ENCODE measurements at regions not wholly inside any gene's neighbourhood (a gene's known extent, or its start where the extent isn't known, plus 50 kb on each side); places are given as distances from the start of the nearest gene placed in this dataset.

DNA sequence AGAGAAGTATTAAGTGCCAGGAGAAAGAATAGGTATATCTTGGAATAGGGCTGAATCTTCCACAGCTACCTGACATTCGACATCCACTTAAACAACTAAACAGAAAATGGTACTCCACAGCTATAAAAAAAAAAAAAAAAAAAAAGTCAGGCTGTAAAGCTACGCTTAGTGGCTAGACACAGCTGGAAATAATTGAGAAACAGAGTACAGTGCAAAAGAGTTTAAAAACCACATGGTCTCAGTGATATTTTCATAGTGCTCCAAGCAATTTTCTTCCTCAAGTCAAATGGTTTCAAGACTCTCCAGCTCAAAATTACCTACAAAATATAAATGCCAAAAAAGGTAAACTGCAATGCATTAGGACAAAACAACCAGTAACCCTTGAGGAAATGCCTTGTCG lies 607.1 kb downstream of the KCNJ2 start:
- H3K4me3 Mint-ChIP-seq, result no peak overlapping the region
- no peaks in the 10 kb centered on the region for H3K4me1 Mint-ChIP-seq
- TF ChIP-seq, protein P1, sequence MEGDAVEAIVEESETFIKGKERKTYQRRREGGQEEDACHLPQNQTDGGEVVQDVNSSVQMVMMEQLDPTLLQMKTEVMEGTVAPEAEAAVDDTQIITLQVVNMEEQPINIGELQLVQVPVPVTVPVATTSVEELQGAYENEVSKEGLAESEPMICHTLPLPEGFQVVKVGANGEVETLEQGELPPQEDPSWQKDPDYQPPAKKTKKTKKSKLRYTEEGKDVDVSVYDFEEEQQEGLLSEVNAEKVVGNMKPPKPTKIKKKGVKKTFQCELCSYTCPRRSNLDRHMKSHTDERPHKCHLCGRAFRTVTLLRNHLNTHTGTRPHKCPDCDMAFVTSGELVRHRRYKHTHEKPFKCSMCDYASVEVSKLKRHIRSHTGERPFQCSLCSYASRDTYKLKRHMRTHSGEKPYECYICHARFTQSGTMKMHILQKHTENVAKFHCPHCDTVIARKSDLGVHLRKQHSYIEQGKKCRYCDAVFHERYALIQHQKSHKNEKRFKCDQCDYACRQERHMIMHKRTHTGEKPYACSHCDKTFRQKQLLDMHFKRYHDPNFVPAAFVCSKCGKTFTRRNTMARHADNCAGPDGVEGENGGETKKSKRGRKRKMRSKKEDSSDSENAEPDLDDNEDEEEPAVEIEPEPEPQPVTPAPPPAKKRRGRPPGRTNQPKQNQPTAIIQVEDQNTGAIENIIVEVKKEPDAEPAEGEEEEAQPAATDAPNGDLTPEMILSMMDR (IDR thresholded peaks at IDR 0.05; ENCODE audit: unreplicated experiment), result no peak
- no peaks in the 10 kb centered on the region for H3K27me3 Mint-ChIP-seq (ENCODE audit: low read depth)
- no peaks in the 10 kb centered on the region for H3K36me3 Mint-ChIP-seq
- DNase-seq (ENCODE audit: low spot score in 2 of 2, unreplicated experiment in 2 of 2), result no peak
- H3K9me3 Mint-ChIP-seq, result peaks cover 4% of the 10 kb centered on the region
- no peak overlapping the region for H3K27ac Mint-ChIP-seq

DNA sequence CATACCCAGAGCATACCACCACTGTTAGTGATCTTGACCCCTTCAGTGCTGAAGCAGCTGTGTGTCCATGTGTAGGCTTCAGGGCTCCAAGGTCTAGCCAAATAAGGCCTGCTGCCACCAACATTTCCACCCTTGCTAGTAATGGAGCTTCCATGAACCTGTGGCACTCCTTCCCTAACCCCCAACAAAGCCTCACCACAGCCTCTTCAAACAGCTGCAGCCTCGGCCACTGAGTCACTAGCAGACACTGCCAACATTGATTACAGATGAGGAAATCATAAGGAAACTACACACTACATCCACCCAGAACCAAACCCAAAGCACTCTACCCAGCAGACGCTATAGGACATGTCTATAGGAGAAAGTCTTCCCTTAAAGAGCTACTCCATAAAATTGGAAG lies 610.7 kb downstream of the KCNJ2 start:
- TF ChIP-seq, protein P1 (IDR thresholded peaks at IDR 0.05; ENCODE audit: unreplicated experiment), result no peak
- no peak overlapping the region for H3K27ac Mint-ChIP-seq
- H3K4me3 Mint-ChIP-seq, result no peak overlapping the region
- DNase-seq (ENCODE audit: low spot score in 2 of 2, unreplicated experiment in 2 of 2), result no peak
- H3K27me3 Mint-ChIP-seq (ENCODE audit: low read depth), result no peaks in the 10 kb centered on the region
- H3K36me3 Mint-ChIP-seq, result no peaks in the 10 kb centered on the region
- H3K4me1 Mint-ChIP-seq, result no peaks in the 10 kb centered on the region
- peaks cover 4% of the 10 kb centered on the region for H3K9me3 Mint-ChIP-seq

DNA sequence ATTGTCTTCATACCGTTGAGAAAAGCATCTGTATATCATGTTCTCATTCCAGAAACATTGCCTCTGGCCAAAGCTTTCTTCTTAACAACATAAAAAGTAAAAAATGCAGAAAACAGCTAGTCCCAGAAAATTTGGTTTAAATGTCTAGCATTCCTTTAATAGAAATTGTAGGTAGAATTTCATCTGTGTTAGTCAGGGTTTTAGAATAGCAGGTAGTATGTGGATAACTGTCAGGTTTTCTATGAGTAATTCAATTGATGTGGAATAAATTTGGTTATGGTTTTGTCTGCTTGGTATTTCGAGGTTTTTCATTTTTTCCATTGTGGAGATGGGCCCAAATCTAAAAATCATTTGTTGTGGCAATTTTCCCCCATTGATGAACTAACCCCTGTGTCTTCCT lies 616.7 kb downstream of the KCNJ2 start:
- TF ChIP-seq, protein P1 (IDR thresholded peaks at IDR 0.05; ENCODE audit: unreplicated experiment), result no peak
- Mint-ChIP-seq H3K4me3 (no peak overlapping the region), H3K27ac (no peak overlapping the region), H3K36me3 (no peaks in the 10 kb centered on the region), H3K4me1 (no peaks in the 10 kb centered on the region), H3K27me3 (ENCODE audit: low read depth) (no peaks in the 10 kb centered on the region), H3K9me3 (peaks cover 14% of the 10 kb centered on the region)
- no peak for DNase-seq (ENCODE audit: low spot score in 2 of 2, unreplicated experiment in 2 of 2)

DNA sequence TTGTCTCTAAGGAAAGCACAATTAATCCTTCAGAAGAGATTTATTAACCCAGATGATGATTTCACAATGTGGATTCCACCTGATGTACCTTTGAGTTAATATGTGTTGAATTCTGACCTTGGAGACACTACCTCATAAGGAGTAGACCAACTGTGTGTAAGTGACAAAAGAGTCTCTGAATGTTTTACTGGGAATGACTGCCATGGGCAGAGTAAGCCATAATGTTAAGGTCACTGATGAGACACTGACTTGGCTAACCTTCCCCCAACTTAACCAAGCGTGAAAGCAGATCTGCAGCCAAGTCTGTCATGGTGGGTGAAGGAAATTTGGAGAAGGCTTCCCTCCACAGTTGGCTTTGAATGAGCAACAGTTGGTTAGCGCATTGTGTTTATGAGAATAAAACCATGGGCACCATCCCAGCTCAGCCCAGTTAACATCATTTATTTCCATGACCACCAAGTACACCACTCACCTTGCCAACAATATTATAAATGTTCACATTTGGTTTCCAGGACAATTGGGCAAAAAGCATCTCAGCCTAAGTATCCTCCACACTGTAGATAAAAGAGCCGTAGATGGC lies 618.5 kb downstream of the KCNJ2 start:
- DNase-seq (ENCODE audit: low spot score in 2 of 2, unreplicated experiment in 2 of 2), result no peak
- Mint-ChIP-seq H3K4me3 (no peak overlapping the region), H3K27me3 (ENCODE audit: low read depth) (no peaks in the 10 kb centered on the region), H3K4me1 (no peaks in the 10 kb centered on the region), H3K27ac (no peak overlapping the region), H3K9me3 (peaks cover 14% of the 10 kb centered on the region), H3K36me3 (no peaks in the 10 kb centered on the region)
- TF ChIP-seq, protein P1 (IDR thresholded peaks at IDR 0.05; ENCODE audit: unreplicated experiment), result no peak

DNA sequence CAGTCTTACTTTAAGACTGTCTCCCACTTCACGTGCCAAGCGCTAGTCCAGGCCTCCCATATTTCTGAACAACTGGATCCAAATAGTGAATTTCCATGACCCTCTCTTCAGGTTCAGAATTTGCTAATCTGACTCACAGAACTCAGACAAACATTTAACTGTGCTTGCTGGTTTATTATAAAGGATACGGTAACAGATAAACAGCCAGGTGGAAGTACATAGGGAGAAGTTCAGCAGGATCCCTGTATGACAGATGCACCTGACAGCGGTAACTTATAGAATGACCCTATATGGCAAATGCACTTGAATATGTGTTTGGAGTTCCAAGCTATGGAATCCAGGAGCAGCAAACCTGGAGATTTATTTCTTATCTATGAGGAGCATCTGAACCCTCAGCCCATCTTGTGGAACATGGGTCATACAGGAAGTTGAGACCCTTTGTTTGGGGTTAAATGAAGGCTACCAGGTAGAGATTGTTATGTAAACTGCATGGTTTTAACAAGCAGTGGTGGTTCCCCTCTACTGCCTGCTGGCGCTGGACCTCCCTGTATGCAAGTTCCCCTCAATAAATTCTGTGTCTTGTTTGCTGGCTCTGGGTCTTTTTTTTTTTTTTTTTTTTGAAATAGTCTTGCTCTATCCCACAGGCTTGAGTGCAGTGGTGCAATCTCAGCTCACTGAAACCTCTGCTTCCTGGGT lies 622.6 kb downstream of the KCNJ2 start:
- no peaks in the 10 kb centered on the region for H3K36me3 Mint-ChIP-seq
- H3K4me1 Mint-ChIP-seq, result peaks cover 3% of the 10 kb centered on the region
- H3K27me3 Mint-ChIP-seq (ENCODE audit: low read depth), result no peaks in the 10 kb centered on the region
- TF ChIP-seq, protein P1 (IDR thresholded peaks at IDR 0.05; ENCODE audit: unreplicated experiment), result no peak
- no peak overlapping the region for H3K27ac Mint-ChIP-seq
- DNase-seq (ENCODE audit: low spot score in 2 of 2, unreplicated experiment in 2 of 2), result no peak
- H3K4me3 Mint-ChIP-seq, result no peak overlapping the region
- H3K9me3 Mint-ChIP-seq, result peaks cover 14% of the 10 kb centered on the region
